ENCODE measurements at regions not wholly inside any gene's neighbourhood (a gene's known extent, or its start where the extent isn't known, plus 50 kb on each side); places are given as distances from the start of the nearest gene placed in this dataset.
"Not testable (repeated sequence)": the region's sequence is repeated elsewhere in the genome, so short reads cannot be mapped to it uniquely, and the experiment has no call there.

- no peak for DNase-seq
These were observed 189.6 kb upstream of the E2F8 start for GRCh38 chr11:19430346-19430745.

GRCh38 chr11:19429108-19429760 is 188.5 kb upstream of the E2F8 start:
- DNase-seq: no peak

DNA sequence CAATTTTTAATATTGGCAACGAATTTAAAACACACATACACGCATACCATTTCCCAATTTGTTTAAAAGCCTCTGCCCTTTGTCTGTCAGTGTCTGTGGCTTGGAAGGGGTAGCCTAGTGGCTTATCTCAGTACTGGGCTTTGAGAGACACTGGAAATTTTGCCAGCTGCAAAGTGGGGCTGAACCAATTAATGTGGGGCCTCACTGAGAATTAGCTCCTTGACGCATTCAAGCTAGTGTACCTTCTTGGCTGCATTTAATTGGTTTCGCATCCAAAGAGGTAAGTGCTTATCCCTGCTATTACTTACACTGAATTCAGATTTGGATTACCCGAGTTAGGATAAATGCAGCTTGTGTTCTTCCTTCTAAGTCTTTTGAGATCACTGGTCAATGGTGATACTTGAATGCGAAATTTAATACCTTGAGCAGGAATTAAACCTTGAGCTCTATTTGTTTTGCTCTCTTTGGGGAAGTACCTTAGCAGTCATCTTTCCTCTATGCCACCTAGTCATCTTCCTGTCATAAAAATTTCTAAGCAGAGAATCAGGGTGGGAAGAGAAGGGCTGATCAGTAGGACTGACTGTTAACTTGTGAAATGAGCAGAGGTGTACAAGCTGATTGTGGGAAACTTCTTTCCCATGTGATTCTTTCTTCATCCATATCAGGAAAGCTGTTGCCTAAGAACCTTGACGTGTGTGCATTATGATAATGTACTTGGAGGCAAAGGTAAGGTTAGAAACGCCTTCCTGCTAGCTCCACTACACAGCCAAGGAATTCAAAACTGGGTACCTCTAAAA is 187.7 kb upstream of the E2F8 start:
- no peak for DNase-seq

DNA sequence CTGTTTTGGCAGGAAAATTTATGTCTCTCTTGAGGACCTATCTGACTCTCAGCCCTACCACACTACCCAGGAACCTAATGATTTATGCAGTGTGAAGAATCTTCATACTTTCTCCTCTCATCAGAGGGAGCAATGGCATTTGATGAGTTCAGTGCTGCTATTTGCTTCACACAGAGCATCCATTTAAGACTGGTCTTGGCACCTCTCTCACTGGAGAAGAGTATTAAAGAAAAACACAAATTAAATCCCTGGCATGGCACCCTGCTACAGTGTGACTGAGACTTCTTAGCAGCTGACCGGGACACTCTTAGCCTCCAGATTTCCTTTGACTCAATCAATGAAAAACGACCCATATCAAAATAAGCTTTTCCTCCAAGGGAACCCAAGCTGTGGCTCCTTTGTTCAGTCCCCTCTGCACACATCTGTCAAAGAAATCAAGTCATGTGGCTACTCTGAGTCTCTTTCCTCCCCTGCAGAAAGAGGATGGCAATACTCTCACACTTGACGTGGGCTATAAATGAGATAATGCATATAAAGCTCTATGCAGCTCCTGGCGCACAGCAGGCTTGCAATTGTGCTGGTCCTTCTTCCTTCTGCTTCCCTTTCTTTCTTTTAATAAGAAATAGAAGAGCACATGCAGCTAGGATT is 186.1 kb upstream of the E2F8 start:
- DNase-seq: no peak

DNA sequence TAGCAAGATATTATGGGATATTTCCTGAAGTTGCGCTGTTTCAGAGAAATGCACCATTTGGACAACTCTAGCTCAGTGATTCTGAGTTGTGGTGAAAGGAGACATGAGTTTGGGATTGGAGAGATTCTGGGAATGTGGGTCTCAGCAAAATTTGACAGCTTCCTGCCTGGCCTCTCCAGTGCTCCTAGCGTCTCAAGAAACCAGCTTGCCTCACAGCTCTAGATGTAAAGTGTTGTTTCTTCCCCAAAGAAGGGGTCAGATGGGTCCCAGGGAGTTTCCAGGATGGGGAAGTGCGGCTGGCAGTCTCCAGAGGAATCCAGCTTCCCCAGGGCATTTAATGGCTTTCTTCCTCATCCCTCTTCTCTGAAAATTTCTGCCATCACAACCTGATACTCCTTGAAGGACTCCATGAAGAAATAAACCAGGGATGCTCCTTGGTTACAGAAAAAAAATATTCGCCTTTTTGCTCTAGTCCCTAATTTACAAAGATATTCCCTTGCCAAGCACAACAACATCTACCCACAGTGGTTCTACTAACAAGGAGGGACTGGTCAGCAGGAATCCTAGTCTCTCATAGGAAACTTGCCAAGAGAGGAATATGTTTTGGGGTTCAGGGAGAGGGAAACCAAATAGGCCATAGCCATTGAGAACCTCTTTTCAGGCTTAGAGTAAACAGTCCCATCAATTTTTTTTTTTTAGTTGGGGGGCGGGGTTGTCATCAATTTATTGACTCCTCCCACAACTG is 185.4 kb upstream of the E2F8 start:
- no peak for DNase-seq

DNA sequence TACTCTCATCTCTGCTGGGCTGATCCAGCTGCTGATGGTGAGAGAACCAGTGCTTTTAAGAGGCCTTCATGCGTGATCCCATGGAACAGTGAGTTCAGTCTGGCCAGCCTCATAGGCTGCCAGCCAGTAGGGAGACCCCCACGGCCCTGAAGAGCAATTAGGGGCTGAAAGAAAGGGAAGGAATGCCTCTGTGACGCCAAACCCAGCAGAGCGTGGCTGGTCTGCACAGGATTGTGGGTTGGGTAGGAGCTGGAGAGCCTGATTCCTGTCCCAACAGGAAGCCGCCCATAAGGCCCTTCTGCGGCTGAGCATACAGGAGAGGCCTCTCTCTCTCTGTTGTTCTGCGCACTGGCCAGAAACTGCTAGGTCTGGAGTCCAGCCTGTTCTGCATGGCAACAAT is 181.5 kb upstream of the E2F8 start:
- no peak for DNase-seq

DNA sequence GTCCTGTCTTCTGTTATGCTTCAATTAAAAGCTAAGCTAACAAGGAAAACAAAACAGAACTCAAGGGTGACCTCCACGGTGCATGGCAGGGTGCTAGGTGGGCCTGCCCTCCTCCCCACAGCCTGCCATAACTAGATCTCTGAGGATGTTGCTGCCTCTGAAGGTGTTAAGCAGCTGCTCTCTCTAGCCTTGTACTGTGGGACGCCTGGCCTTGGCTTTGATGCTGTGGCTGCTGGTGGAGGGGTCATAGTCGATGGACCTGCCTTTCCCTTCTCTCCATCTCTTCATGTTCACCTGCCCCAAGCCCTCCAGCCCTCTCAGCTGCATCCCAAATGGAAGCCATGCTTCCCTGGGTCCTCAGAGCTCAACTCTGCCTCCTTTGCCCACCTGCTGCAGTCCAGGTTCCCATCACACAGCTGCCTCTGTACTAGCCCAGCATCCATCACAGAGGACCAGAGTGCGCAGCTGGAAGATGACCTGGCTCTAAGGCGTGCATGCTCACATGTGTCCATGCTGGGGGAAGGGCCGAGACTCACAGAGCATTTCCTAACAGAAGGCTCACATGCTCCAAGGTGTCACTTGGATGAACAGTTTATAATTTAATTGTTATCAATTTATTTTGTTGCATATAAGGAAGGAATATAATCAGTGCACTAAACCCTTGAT is 180.3 kb upstream of the E2F8 start:
- no peak for DNase-seq

- no peak for DNase-seq
These were observed 179.1 kb upstream of the E2F8 start for GRCh38 chr11:19419808-19420207.

DNA sequence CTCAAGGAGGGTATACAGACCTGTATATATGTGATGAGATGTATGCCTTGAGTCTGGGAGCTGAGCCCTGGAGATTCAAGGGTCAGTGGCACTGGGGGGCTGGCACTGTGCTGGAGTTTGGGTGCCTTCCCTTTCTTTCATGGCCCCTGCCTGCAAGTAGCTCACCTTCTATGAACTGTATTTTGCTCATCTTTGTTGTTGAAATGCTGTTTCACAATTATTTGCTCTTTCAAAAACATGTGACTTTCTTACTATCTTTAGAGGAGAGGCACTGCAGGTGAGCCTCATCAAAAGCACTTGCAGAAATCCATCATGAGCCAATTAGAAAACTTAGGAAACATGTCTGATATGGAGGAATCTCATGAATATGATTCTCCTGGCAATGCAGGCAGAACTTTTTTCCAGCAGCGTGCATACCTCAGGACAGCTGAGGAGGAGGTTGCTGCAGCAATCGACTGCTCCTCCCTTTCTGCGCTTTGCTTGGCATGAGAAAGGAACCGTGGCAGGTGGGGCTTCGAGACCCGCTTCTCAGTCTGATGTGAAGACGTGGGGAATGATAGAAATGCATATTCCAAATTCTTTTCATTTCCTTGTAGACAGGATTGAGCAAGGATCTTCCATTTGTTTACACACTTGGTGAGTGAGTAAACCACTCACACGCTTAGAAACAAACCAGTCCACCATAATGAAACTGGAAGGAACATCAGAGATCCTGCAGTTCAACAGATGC is 178.4 kb upstream of the E2F8 start:
- no peak for DNase-seq

DNA sequence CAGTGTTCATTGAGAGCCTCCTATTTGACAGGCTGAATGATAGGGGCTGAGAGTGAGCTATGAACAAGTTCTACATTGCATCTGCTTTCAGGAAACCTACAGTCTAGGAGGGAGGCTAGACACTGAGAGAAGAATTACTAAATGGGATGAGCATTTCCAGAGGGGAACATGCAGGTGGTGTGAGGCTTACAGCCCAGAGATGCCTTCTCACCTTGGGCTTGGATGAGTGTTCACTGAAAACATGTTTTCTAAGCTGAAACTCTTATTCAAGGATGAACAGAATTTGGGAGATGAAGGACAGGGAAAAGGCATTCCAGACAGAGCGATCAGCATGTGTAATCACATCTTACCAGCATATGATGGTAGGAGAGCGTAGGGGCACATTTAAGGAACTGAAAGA is 177.5 kb upstream of the E2F8 start:
- DNase-seq: no peak

GRCh38 chr11:19412070-19412469 is 171.3 kb upstream of the E2F8 start:
- not testable (repeated sequence) for DNase-seq

GRCh38 chr11:19410032-19410431 is 169.3 kb upstream of the E2F8 start:
- no peak for DNase-seq

DNA sequence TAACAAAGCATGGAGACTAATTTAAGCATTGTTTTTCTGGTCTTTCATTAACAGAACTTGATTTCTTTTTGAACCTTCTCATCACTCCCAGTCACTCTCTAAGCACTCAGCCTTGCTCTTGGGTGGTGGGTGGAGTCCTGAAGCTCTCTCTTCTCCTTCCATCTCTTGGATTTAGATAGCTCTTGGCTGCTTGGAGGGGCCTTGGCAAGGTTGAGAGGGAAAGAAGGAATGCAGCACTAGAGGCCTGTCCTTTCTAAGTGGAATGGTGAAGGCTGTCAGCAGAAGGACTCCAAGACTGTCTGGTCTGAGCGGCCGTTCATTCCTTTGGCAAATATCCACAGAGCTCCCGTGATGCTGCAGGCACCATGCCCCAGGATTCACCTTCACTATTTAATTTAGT is 168.6 kb upstream of the E2F8 start:
- DNase-seq: no peak

GRCh38 chr11:19407677-19408270 is 167.0 kb upstream of the E2F8 start:
- no peak for DNase-seq

DNA sequence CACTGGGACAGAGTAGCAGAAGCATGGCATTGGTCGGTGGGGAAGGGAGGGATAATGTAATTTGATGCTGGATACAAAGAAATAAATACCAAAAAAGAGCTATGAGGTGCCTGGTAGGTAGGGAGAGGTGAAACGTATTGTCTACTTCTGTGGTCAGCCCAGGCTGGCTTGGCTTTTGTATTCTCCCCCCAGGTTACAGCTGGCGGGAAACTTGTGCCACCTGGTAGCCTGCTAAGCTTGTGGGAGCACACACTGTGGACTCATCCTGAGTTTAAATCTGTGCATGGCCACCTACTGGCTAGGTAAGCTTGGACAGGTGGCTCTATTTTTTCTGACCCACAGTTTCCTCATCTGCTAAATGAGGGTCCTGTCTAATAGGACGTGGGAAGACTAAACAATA is 165.2 kb upstream of the E2F8 start:
- DNase-seq: no peak

GRCh38 chr11:19404787-19405186 is 164.0 kb upstream of the E2F8 start:
- DNase-seq: no peak

GRCh38 chr11:19403196-19403895 is 162.6 kb upstream of the E2F8 start:
- DNase-seq: no peak

DNA sequence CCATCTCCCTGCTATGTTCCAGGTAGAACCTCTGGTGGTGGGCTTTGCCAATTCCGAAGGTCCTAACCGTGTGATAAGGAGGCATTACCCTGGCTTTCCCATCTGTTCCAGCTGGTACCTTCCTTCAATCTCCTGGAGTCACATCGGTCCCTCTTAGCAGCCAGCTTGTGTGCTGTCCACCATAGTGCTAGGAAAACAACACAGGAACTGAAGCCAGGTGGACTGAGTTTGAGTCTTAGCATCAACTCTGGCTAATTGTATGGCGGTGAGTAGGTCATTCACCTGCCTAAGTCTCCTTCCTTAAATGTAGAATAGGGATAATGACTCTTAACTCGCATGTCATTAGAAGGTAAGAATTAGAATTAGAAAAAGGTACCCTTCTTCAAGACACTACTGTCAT is 159.6 kb upstream of the E2F8 start:
- no peak for DNase-seq

DNA sequence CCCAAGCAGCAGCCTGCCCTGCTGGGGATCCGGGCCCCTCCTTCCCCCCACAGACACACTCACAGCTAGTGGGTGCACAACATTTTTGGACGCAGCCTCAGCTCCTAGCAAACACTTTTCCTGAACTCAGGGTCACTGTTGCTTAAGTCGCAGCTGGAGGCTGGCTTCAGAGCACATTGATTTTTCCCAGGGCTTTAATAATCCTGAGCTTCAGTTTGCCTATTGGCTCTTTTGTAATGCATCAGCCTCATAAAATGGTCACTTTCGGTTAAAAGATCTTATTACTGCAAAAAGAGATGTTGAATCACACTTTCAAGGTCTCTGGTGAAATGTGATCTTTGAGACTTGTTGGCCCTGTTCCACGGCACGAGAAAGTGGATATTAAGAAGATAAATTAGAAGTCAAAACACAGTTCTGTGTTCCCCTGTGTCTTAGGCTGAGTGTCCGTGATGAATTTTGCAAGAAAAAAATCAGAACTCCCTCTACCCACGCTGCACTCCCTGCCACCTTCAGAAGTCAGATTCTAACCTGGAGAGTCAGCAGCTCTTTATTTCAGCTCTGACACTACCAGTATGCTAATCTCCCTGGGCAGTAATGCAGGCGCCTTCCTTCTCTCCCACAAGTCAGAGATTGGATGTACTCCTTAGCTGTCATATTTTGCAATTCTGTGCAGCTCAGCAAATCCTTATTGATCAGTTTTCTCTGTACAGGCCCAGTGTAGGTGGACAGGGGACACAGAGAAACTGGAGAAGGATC is 158.2 kb upstream of the E2F8 start:
- DNase-seq: peak; percentile 39

DNA sequence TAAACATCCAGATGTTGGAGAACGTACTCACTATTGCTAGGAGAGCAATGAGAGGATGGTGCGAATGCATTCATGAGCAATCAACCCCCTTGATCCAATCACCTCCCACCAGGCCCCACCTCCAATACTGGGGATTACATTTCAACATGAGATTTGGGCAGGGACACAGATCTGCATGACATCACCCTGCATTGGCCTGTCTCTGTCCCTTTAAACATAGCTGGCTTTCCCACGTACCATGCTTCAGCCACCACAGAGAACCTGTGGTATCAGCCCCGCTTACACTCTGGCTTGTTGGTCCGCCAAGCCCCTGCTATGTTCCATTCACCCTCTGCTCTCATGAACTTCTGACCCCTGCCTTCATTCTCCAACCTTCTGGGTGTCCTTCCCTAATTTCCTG is 157.5 kb upstream of the E2F8 start:
- no peak for DNase-seq

All from T1000 (cell line).